ENCODE measurements at regions not wholly inside any gene's neighbourhood (a gene's known extent, or its start where the extent isn't known, plus 50 kb on each side); places are given as distances from the start of the nearest gene placed in this dataset.
"Not testable (repeated sequence)": the region's sequence is repeated elsewhere in the genome, so short reads cannot be mapped to it uniquely, and the experiment has no call there.

DNA sequence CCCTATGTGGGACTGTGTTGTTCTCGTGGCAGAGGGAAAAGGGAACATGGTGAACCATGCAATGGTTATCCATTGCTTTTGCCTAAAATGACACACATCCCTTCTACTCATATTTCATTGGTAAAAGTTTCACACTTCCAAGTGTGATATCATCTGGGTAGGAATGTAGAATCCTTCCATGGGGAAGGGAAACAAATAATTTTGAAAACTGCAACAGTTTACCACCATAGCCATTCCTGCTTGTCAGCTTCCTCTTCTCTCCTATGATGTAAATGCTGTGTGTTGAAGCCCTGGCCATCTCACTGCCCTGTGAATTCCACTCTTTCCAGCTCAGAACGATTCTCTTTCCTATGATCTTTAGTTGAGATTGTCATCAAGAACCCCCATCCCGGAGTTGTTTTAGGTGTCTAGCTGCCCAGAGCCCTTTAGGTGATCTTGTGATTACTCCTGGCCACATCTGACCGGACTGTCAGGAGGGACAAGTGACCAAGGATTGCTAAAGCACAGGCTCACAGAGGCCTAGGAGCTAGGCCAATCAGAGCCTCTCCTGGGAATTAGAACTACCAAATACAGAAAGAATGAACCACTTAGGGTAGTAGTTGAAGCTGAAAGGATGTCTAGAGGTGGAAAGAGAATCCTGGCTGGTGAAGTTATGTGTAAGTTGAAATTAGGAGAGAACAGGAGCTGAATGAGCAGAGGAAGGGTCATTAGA lies 84.6 kb downstream of the VCPKMT start:
- Histone ChIP-seq H3K27me3 (ENCODE audit: control insufficient read depth in 4 of 4, insufficient read depth in 4 of 4, low read length in 3 of 4) (no peaks in the 10 kb centered on the region), H3K4me3 (ENCODE audit: low read depth in 1 of 3, low read length in 3 of 3) (no peak overlapping the region), H3K9me3 (ENCODE audit: control insufficient read depth in 4 of 4, low read length in 3 of 4) (no peaks in the 10 kb centered on the region), H3K36me3 (ENCODE audit: control insufficient read depth in 4 of 4, insufficient read depth in 3 of 4, low read depth in 1 of 4, low read length in 3 of 4) (no peaks in the 10 kb centered on the region), H3K4me1 (ENCODE audit: control insufficient read depth in 4 of 4, insufficient read depth in 4 of 4, low read length in 3 of 4) (peaks cover 0 to 10% (median 0%) of the 10 kb centered on the region in 4 donors), H3K9ac (ENCODE audit: low read depth in 1 of 2, low read length in 2 of 2) (no peak overlapping the region), H3K27ac (ENCODE audit: low read depth in 1 of 2, low read length in 2 of 2) (no peak overlapping the region)
- WGBS: 89% methylated on average over 4 of the region's 4 CpGs
- no peak for DNase-seq (ENCODE audit: low spot score)
- TF ChIP-seq, protein P1, sequence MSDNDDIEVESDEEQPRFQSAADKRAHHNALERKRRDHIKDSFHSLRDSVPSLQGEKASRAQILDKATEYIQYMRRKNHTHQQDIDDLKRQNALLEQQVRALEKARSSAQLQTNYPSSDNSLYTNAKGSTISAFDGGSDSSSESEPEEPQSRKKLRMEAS (IDR thresholded peaks at IDR 0.05): no peak
- TF ChIP-seq RAD21 (IDR thresholded peaks at IDR 0.05) (no peak), FOXA1 (IDR thresholded peaks at IDR 0.05) (no peak), YY1 (IDR thresholded peaks at IDR 0.05) (no peak), EGR1 (IDR thresholded peaks at IDR 0.05; ENCODE audit: low read depth in 2 of 2) (no peak), HNF4A (conservative IDR thresholded peaks at IDR 0.05) (no peak), GABPA (IDR thresholded peaks at IDR 0.05 in 1 of 2, conservative IDR thresholded peaks at IDR 0.05 in 1 of 2) (no peak), JUND (IDR thresholded peaks at IDR 0.05) (no peak), NR2F2 (IDR thresholded peaks at IDR 0.05) (no peak)
- TF ChIP-seq, protein P2, sequence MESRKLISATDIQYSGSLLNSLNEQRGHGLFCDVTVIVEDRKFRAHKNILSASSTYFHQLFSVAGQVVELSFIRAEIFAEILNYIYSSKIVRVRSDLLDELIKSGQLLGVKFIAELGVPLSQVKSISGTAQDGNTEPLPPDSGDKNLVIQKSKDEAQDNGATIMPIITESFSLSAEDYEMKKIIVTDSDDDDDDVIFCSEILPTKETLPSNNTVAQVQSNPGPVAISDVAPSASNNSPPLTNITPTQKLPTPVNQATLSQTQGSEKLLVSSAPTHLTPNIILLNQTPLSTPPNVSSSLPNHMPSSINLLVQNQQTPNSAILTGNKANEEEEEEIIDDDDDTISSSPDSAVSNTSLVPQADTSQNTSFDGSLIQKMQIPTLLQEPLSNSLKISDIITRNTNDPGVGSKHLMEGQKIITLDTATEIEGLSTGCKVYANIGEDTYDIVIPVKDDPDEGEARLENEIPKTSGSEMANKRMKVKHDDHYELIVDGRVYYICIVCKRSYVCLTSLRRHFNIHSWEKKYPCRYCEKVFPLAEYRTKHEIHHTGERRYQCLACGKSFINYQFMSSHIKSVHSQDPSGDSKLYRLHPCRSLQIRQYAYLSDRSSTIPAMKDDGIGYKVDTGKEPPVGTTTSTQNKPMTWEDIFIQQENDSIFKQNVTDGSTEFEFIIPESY (IDR thresholded peaks at IDR 0.05): no peak
- TF ChIP-seq, protein P3, sequence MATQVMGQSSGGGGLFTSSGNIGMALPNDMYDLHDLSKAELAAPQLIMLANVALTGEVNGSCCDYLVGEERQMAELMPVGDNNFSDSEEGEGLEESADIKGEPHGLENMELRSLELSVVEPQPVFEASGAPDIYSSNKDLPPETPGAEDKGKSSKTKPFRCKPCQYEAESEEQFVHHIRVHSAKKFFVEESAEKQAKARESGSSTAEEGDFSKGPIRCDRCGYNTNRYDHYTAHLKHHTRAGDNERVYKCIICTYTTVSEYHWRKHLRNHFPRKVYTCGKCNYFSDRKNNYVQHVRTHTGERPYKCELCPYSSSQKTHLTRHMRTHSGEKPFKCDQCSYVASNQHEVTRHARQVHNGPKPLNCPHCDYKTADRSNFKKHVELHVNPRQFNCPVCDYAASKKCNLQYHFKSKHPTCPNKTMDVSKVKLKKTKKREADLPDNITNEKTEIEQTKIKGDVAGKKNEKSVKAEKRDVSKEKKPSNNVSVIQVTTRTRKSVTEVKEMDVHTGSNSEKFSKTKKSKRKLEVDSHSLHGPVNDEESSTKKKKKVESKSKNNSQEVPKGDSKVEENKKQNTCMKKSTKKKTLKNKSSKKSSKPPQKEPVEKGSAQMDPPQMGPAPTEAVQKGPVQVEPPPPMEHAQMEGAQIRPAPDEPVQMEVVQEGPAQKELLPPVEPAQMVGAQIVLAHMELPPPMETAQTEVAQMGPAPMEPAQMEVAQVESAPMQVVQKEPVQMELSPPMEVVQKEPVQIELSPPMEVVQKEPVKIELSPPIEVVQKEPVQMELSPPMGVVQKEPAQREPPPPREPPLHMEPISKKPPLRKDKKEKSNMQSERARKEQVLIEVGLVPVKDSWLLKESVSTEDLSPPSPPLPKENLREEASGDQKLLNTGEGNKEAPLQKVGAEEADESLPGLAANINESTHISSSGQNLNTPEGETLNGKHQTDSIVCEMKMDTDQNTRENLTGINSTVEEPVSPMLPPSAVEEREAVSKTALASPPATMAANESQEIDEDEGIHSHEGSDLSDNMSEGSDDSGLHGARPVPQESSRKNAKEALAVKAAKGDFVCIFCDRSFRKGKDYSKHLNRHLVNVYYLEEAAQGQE (IDR thresholded peaks at IDR 0.05): no peak

DNA sequence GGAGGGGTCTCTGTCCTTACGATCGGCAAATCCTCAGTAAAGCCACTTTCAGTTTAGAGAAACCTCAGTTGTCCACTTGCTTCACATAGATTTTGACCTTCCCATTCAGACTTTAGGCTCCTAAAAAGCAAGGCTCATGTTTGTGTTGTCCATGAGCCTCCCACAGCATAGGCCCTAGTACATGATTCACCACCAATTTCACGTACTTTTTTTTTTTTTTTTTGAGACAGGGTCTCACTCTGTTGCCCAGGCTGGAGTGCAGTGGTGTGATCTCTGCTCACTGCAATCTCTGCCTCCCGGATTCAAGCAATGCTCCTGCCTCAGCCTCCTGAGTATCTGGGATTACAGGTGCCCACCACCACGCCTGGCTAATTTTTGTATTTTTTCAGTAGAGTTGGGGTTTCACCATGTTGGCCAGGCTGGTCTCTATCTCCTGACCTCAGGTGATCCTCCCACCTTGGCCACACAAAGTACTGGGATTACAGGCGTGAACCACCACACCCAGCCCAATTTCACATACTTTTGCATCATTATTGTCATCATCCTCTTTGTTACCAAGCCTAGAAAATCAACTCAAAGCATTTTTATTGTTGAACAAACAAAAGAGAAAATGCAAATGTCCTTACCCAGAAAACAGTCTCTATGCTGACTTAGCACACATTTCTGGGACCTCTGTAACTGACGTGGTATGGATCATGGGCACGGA lies 83.8 kb downstream of the VCPKMT start:
- H3K9ac ChIP-seq (ENCODE audit: low read depth in 1 of 2, low read length in 2 of 2): not testable (repeated sequence)

More for the DNA sequence above, 83.8 kb downstream of the VCPKMT start:
- H3K4me3 ChIP-seq (ENCODE audit: low read depth in 1 of 3, low read length in 3 of 3); H3K27me3 ChIP-seq (ENCODE audit: control insufficient read depth in 4 of 4, insufficient read depth in 4 of 4, low read length in 3 of 4); DNase-seq (ENCODE audit: low spot score); H3K36me3 ChIP-seq (ENCODE audit: control insufficient read depth in 4 of 4, insufficient read depth in 3 of 4, low read depth in 1 of 4, low read length in 3 of 4); H3K4me1 ChIP-seq (ENCODE audit: control insufficient read depth in 4 of 4, insufficient read depth in 4 of 4, low read length in 3 of 4); H3K9me3 ChIP-seq (ENCODE audit: control insufficient read depth in 4 of 4, low read length in 3 of 4); H3K27ac ChIP-seq (ENCODE audit: low read depth in 1 of 2, low read length in 2 of 2): not testable (repeated sequence)
- WGBS: 95% methylated on average over 8 of the region's 8 CpGs
